GM21619 (cell line): ENCODE measurements at regions not wholly inside any gene's neighbourhood (a gene's known extent, or its start where the extent isn't known, plus 50 kb on each side); places are given as distances from the start of the nearest gene placed in this dataset.

Experiments
- ATAC-seq: cut with Tn5 transposase; IDR thresholded peaks from one replicate; pipeline ENCODE4 v1.9.1; 2021; ENCODE audit not compliant: unreplicated experiment

DNA sequence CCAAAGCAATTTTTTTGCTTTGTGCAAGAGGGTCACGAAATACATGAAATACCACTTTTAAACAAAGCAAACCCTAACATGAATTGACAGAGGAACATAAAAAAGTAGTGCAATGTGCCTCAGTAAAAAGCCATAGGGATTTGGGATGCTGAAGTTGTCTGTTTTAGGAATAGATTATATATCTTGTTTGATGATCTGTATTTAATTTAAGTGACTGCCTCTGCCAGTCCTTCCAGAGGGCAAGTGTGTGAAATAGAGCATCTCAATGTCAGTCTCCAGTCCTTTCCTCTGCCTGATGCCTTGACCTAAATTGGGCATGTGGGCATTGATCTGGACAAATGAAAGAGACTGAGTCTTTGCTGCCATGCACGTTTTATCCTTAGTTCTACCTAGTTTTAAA, 222.8 kb downstream of the PTPRC start:
- no peak for ATAC-seq

DNA sequence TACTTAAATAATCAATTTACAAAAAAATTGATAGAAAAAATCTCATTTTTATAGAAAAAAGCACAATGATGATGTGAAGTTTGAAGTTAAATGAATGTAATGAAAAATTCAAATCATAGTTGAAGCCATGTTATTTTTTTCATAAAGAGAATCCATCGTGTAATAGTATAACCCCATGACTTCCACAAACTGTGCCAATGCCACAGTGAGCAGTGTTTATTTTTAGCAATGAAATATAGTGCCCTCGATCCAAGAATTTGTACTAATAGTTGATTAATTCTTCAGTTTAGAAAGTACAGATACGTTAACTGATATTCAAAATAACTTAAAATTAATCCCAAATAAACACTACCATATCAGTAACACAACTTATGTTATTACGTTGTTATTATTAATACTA, 225.9 kb downstream of the PTPRC start:
- ATAC-seq = no peak

DNA sequence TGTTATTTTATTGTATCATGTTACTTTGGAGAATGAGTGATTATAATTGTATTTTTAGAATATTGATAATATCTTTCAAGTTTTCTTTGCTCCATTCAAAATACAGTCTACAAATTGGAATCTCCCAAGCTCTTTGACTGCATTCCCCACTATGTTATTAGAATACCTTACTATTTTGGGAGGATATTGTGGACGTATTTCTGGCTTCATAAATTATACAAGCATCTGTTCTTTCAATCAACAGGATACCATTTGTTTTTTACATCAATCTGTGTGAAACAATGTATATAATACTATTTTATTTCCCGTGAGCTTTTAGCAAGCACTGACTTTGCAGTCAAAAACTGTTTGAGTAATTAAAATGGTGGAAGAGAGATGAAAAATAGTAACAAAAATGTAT, 226.5 kb downstream of the PTPRC start:
- no peak for ATAC-seq

DNA sequence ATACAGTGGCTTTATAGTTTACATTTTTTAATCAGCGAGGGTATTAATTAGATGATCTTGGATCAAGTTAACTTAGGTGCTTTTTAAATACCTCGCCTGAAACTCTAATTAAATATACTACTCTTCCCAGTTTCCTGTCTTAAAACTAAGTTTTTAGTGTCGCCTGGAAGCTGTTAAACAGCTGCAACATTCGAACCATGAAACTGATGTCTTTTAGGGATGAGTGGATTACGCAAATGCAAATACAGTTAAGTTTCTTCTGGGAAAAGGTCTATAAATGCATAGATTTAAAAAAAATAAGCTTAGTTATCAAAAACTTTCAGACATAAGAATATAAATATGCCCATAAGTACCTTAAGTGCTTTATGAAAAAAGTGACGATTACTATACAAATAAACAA, 228.3 kb downstream of the PTPRC start:
- no peak for ATAC-seq

DNA sequence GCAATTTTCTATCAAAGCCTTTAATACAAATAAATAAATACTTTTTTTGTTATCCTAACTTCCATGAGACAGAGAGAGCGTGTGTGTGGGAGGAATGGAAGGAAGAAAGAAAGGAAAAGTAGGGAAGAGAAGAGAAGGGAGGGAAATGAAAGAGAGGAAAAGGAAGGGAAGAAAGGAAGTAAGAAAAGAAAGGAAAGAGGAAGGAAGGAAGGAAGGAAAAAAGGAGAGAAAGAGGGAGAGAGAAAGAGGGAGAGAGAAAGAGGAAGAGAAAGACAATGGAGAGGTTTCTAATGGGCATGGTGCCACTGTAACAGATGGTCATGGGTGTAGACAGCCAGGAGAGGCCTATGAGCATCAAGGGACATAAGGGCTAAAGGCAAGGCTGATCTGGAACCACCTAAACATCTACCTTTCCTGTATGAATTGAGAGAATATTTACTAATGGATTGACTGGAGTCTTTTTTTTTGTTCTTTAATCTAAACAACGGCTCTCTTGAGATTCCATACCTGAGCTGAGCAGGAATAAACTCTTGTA, 234.9 kb downstream of the PTPRC start:
- ATAC-seq = no peak

DNA sequence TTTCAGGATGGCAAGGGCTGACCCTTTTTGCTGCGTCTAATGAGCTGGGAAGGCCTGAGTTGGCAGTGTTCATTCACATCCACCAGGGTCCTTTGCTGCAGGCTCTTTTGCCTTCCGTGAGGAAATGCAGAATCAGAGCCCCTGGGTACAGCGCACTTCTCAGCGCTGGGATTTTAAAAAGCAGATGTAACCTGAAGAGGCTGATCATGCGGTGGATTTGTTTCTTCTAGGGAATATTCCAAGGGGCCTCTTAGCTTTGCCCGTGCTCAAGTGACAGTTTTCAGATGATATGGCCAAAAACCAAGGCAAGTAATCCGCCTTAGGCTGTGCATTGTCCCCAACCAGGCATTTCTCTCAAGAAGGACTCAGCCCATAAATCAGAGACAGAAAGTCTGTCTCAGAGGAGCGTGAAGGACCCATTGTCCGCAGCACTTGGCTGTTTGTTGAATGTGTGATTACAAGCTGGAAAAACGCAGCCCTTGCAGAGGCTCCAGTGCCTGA, 237.6 kb downstream of the PTPRC start:
- ATAC-seq = no peak

DNA sequence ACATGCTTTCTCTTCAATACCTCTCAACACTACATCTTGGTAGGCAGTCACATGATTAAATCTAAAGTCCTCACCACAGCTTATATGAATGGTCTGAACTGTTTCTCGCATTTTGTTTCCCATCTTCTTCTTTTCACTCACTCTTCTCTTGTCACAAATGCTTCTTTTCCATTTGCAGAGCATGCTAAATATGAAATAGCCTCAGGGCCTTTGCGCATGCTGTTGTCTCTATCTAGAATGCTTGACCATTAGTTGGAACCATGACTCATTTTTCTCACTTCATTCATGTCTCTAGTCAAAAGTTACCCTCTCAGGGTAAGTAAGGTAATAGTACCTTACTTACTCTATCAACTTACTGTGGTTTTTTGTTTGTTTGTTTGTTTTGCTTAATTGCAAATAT, 239.7 kb downstream of the PTPRC start:
- ATAC-seq = no peak

DNA sequence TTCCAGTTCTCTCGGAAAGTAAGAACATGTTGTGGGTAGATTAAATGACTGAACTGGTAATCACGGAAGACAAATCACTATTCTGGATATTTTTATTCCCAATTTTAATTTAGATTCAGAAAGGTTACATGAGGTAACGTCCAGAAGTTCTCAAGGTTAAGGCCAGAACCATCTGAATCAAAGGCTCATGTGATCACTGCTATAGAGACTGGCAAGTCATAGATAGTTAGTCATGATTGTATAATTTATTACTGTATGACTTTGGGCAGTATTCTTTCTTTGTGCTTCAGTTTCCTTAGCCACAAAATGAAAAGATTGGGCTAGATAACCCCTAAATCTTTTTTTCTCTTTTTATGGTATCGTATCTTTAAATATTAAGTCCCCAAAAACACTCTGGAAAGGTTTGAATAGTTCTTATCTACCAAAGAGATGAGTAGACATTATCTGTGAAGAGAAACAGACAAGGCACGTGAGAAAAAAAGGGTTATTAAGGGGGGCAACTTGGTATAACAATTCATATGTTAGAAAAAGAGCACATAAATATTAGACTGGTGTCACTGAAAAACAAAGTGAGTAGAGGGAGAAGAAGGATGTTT, 241.0 kb downstream of the PTPRC start:
- ATAC-seq = no peak

DNA sequence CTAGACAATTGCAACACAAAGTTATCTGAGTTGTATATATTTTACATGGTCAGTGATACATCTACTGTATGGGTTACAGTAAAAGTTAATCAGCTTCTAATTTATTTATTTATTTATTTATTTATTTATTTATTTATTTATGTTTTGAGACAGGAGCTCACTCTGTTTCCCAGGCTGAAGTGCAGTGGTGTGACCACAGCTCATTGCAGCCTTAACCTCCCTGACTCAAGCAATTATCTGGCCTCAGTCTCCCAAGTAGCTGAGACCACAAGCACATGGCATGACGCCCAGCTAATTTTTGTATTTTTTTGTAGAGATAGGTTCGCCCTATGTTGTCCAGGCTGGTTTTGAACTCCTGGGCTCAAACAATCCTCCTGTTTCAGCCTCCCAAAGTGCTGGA, 241.6 kb downstream of the PTPRC start:
- ATAC-seq = no peak

DNA sequence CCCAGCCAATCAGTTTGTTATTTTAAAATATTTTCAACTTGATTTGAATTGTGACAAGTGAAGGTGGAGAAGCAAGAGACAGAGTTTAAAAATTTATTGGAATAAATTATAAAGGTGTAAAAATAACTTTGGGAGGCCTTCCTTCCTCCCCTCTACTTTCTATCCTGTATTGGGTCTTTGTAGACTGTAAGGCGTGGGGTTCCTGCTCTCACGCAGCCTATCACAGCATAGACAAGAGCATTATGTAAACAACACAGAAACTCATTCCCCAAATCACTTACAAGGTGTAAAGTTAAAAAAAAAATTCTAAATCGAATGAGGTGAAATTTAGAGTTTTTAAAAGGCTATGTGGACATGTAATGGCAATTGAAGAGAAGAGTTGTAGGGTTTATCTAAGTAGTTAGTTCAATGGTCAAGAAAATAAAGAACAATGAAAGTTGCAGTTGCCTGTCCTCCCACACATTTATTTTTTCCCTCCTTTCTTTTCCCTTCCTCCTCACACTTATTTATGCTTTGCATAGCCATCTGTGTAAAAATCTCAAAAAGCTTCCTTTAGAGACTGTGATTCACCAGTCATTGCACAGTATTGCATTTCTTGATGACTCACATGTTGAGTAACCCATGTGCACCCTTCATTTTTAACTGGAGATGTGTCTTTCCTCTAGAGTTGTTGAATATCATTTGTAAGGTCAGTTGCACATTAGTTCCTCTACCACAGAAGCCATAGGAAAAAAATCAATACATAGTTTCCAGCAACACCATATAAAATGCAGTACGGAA, 242.2 kb downstream of the PTPRC start:
- ATAC-seq = no peak

DNA sequence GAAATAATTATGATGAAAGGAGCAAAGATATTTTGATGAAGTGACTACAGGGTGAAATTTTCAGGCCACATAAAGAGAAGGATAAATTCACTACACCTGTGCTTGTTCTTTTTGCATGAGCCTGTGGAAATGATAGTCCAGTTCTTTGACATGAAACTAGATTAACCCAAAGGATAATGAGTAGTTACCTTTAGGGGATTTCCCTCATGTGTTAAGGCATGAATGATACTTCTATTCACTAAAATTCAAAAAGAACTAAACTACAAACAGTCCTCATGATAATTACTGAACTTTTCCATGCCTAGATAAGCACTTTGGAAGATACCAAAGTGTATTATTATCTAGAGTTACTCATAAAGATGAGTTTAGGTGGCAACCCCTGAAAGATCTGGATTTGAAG, 244.3 kb downstream of the PTPRC start:
- no peak for ATAC-seq

DNA sequence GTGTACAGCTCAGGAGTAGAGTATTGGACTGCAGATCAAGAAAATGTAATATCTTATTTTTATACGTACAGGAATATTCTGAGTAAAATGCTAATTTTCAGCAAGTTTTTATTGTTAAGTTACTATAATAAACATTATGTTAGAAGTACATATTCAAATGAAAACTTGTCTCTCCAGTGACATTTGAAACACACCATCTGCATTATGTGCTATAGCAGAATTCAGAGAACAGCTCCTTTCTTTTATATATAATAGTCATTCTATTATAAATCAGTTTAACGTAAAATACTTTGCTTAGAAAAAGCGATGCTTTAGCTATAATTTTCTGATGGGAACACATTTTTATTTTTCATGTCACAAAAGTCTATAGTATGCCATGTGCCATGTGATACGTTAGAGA, 249.0 kb downstream of the PTPRC start:
- no peak for ATAC-seq

DNA sequence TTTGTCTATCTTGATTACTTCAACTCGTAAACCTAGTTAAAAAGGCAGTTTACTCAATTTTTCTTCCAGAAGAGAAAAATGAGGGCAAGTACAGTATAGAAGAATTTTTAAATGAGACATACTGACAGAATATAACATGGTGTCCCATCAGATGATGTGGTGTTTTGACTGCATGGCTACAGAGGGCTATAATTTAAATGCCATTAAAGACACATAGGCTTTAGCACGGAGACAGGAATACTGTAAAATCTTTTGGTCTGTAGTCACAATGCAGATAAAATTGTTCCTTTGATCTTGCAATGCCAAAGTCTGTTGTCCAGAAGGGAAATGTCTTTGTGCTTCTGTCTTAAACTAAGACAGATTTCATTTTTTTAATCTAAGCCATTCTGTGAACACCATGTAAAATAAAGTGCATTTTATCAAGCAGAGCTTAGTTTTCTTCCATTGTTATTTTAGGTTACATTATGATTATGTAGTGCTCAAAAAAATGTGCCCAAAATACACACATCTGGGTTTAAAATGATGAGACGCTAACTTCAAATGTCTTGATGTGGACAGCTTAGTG, 249.6 kb downstream of the PTPRC start:
- ATAC-seq = no peak

DNA sequence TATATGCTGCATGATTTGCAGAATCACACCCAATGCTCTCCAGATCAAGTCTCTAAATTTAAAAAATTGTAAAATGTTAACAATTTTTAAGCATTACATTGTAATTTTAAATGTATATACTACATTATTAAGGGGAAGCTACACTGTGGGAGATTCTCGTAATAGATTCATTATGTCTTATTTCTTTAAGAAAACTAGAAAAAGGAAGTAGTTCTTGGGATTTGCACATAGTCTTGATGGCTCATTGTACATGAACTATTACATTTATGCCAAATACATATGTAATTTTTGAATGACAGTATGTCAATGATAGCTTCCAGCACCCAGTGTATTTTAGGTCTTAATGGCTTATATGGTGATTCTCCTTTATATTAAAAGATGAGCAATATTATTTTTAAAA, 250.3 kb downstream of the PTPRC start:
- no peak for ATAC-seq

DNA sequence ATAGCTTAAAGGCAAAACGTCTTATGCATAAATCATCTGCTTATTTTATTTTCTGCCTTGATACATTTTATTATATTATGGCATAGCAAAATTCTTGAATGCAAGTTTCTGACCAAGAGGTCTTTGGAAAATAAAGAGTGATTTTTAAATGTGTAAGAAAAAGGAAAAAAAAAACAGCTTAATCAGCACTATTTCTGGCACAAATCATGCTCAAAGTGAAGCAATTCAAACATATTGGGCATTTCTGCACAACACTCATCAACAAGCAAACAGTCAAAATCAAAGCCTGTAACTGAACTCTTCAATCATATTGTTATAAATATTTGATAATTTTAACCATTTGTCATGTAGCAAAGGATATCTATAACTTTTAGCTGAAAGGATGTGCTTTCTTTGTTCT, 250.9 kb downstream of the PTPRC start:
- no peak for ATAC-seq

DNA sequence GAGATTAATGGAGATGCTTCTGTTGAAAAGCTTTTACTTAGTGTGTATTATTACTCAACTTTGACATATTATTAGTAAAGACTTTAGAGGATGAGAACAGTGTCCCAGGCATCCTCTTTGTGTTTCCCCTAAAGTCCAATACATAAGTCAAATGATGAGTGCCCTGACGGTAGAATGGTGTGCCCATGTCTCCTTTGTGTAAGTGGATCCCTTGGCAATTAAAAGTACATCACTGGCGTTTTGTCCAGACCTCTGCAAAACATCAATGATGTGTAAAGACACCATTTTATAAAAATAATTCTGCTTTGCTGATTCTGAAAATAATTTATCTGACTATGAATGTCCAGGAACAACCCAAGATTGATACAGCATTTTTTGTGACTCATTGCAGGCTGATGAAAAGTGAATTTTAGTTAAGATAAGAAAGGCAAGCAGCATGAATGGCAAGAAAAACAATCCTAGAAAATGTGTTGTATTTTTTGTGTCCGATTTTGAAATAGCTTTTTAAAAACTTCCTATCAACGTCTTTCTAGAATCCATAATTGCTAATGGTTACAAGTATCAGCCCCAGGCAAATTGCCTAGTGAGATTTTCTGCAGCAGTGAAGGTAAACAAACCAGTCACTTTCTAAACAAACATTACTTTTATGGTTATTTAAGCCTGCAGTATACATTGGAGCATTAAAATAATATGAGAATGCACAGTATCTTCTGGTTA, 251.5 kb downstream of the PTPRC start:
- no peak for ATAC-seq

DNA sequence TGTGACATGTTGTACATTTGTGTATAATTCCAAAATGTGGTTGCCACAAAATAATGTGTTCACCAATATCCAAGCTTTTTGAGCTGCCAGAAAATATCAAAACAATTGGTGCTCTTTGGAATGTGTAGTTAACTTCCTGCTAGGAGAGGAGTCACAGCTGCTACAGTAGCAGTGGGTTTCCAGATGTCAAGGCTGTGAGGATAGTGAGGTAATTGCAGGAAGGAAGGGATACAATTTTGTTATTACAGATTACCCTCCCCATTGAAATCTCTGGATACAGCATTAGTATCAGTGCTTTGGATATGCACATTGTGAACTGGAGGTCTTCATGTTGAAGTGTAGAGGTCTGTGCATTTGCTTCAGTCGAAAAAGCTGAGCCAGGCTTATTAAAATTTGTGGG, 253.2 kb downstream of the PTPRC start:
- no peak for ATAC-seq

DNA sequence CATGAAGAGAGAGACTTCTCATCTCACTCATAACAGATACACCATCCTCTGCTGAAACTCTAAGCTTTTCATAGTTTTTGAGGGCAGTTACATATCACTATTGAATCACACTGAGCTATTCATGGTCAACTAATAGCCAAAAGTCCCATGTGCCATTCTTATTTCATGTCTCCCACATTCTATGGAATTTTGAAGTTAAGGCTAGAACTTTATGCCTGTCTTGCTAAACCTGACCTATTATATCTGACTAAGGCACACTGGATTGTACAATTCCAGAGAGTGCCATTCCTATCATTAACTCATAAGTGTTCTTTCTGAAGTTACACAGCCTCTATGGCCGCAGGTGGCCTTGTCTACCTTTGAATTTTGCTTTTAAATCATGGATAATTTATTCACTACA, 254.3 kb downstream of the PTPRC start:
- ATAC-seq = no peak

DNA sequence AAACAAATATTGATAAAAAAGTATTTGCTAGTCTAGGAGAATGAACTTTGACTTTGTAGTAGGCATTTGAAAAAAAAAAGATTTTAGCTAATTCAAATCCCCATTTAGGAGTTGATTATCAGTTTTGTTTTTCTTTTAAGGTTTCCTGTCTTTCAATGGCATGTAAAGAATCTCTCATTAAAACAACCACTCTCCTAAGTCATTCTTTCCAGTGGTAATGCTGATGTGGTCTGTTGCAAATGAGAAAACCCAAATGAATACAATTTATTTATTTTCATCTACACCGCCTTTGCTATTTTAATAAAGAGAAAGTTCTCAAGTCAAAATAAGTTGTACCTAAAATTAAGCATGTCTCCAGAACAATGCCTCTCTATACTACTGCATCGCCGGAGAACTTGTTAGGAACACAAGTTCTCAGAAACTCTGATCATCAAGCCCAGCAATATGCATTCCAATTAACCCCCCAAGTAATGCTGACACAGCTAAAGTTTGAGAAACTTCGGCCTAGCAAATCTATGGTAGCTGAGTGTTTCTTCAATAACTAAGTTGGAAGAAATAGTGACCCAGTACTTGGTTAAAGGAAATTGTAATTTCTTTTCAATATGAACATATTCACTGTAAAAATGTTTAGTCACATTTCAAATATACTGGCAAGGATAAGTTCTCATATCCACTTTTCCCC, 255.1 kb downstream of the PTPRC start:
- ATAC-seq = no peak

DNA sequence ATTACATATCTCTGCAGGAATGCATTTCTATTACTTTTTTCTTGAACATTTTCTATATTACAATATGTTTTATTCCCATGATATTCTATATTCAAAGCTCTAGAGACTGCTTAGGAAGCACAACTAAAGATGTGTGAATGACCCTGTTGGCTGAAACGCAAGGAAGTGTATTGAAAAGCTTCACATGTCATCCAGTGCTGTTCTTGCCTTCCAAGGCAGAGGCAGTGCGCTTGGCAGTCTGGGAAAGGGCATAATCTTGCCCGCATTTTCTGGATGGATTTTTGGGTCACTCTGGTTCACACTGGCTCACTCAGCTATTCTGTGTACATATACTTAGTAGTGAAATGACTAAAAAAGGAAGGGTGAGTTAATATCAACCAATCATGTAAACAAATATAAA, 262.4 kb downstream of the PTPRC start:
- no peak for ATAC-seq

DNA sequence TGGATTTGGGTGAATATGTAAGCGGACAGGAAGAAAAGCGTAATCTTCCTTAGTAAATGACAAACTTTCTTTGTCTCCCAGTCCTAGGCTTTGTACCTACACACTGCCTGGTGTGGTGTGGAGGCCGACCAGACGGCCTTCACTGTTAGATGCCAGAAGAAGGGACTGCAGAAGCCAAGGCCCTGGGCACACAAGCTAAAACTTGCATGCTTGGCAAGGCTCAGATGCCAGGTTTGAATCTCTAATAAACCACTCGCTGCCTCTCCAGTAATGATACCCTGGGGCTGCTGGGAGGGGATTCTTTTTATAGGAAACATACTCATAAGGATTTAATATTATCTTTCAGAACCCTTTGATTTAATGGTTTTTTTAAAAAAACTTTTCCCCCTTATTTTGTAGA, 263.8 kb downstream of the PTPRC start:
- ATAC-seq = no peak
